NOMO-1 treated with DMSO at 0.1 percent for 48 hours (cell line): ENCODE measurements at regions not wholly inside any gene's neighbourhood (a gene's known extent, or its start where the extent isn't known, plus 50 kb on each side); places are given as distances from the start of the nearest gene placed in this dataset.

Source experiments
- DNase-seq: peaks from one replicate; lab custom pipeline; 2025; ENCODE audit not compliant: unreplicated experiment; lab: John Stamatoyannopoulos, UW

DNA sequence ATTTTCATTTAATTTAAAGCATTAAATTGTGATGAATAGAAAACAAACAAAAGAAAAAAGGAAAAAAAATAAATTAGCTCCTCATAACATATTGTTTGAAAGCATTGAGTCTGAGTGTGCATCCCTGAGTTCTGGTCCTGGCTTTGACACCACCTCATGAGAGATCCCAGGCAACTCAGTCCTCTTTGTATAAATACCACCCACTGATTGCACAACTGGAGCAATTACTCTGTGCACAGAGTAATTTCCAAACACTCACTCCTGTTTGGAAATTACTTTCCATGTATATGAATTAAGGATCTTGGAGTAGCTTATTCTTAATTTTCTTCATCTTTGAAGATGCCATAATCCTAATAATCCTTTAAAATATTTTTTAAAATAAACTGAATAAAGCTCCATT lies 59.4 kb upstream of the C5orf46 start:
- no peak for DNase-seq

DNA sequence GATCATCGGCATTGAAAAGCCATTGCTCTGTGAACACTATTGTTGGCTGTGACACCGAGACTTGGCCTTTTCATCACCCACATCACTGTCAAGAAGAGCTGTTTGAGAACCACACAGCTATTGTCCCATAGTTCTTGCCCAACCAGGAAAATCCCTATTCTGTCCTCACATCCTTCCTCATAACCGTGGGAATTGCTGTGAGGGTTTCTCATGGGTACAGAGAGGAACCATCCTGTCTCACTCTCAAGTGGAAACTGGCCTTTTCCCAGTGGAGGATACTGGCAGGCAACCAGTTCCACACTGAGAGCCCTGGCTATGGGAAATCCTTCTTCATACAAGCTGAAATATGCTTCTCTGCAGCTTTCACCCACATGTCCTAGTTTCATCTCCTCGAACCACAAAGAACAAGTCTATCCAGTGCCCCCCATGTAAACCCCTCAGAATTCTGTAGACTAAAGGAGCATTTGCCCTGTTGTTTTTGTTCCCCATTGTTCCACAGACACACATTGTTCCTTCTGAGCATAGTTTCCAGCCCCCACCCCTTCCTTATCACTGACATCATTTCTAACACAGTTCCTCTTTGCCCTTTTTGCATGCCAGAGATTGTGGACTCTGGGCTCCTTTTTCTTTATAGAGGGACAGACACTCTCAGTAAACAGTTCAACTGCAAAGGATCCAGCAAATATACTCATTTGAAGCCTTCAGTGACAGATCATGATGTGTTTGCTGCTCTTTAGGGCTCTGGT lies 57.8 kb upstream of the C5orf46 start:
- DNase-seq = no peak

DNA sequence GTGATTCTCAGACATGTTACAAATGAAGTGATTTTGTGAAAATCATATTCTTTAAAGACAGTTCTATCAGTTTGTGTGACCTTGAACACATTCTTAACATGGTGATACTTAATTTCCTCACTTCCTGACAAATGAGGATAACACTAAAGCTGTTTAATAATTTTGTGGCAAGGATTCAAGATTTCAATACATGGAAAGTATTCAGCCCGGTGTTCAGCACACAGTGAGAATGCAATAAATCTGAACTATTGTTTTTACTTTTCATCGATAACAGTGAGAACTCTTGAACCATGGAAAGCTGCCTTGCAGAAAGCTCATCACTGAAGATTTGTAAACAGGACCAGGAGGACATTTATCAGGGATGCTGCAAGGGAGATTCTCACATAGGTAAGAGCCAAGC lies 57.1 kb upstream of the C5orf46 start:
- no peak for DNase-seq

DNA sequence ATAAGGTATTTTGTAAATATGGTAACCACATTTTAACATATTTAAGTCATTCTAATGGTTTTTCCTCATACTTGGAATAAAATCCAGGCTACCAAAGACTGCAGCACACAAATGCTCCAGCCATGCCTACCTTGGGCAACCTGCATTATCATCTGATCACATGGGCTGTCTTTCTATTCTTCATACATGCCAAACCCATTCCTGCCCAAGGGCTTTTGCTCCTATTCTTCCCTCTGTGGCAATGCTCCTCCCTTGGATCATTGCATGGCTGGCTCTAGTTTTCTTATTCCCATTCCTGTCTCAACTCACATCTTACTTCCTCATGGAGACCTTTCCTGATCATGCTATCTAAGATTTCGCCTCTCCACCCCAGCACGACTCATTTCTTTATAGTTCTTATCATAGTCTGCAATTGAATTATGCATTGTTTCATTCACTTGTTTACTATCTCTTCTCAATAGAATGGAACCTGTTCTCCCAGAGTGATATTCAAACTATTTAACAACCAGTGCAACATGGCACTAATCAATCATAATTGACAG lies 54.9 kb upstream of the C5orf46 start:
- no peak for DNase-seq

DNA sequence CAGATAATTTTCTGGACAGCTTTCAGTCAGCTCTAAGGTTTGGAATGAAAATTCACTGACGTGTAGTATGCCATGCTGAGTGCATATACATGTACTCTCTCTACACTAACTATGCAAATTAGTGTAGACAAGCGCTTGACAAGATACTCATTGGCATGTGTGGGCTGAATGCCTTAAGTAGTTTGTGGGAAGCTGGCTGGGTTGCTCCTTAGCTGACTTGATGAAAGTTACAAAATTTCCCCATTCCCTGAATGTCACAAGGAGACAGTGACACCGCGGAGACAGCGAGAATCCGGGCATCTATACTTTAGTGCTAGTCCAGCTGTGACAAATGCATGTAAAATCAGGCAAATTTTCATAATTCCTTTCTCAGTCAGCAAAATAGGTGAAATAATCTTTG lies 51.6 kb upstream of the C5orf46 start:
- DNase-seq = no peak

DNA sequence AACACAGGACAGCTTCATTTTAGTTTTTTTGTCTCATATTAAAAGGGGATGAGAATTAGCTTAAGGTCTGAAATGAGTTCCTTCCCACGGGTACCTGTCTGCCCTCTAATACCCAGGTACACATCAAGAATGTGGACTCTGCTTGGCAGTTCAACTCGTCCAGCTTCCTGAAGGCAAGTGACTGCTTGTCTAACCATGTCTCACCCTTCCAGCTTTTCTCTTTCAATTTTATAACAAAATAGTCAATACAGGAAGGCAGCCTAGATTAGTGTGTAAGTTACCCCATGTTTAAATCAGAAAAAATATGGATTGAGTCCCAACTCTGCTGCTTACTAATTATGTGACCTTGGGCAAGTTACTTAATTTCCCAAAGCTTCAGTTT lies 50.5 kb upstream of the C5orf46 start:
- no peak for DNase-seq

DNA sequence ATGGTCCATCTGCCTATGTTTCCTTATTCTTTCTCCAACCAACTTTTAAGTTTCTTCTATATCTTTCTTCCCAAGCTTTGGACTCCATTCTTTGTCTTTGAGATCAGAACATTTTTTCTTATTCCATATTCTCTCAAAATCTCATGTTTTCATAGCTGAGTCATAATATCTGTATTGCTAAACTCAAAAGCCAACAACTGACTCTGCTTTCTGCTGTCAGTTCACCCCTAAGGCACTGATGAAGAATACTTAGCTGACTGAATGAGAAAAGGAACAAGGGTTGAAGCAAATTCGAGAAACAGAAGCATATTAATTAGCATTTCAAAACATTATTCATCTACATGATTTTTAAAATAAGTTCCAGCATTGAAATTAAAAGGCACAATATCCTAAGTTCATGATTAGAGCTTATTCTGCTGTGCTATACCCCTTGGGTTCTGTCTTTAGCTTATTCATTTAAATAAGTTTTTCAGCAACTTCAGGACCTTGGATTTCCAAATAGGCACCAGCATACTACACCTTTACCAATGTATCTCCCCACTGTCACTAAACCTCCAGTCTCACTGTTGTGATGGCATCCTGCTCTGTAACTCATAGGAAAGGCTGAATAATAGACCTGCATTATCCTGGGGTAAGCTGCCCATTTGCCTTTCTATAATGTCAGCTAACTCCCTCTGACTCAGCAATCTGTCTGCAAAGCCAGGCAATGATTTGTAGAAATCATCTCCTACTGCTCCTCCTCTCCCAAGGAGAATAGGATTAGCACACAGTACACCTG lies 49.9 kb upstream of the C5orf46 start:
- no peak for DNase-seq
